CD8-positive, alpha-beta memory T cell (primary cell): ENCODE measurements at regions not wholly inside any gene's neighbourhood (a gene's known extent, or its start where the extent isn't known, plus 50 kb on each side); places are given as distances from the start of the nearest gene placed in this dataset.

Source experiments
- CTCF ChIA-PET: fragments of 350-600 bp; sonication (Branson Sonifier 250); formaldehyde crosslinking; loops from one replicate; lab custom pipeline; 2021; ENCODE audit warnings: antibody characterized with exemption; lab: Charles Lee
- POLR2A ChIA-PET: fragments of 350-600 bp; sonication (Branson Sonifier 250); formaldehyde crosslinking; loops from one replicate; lab custom pipeline; 2021; ENCODE audit warnings: antibody characterized with exemption; lab: Charles Lee
- DNase-seq, 5 donors: peaks; one replicate each; pipeline versions ENCODE4 v3.0.0 to v3.0.0-alpha.2; 2020 to 2022; ENCODE audit warnings: mixed read lengths in 1 of 5
- H3K27ac ChIP-seq: one replicate; pipeline ENCODE4 v1.7.0; 2013; ENCODE audit warnings: low read depth, mild to moderate bottlenecking, low read length, moderate library complexity
- H3K27me3 ChIP-seq: 2 replicates; pipeline ENCODE4 v1.7.0; 2013; ENCODE audit warnings: low read length, mild to moderate bottlenecking; ENCODE audit not compliant: insufficient read depth, poor library complexity, severe bottlenecking
- H3K36me3 ChIP-seq: 2 replicates; pipeline ENCODE4 v1.7.0; 2013; ENCODE audit warnings: mild to moderate bottlenecking, low read length, moderate library complexity; ENCODE audit not compliant: insufficient read depth
- H3K4me1 ChIP-seq: 2 replicates; pipeline ENCODE4 v1.7.0; 2013; ENCODE audit warnings: mild to moderate bottlenecking, low read length, moderate library complexity; ENCODE audit not compliant: insufficient read depth
- H3K4me3 ChIP-seq: 2 replicates; pipeline ENCODE4 v1.7.0; 2013; ENCODE audit warnings: mild to moderate bottlenecking, low read length
- H3K9me3 ChIP-seq: 2 replicates; pipeline ENCODE4 v1.7.0; 2013; ENCODE audit warnings: mild to moderate bottlenecking, low read length
- H3K27ac Mint-ChIP-seq, 8 donors: one replicate each; pipeline ENCODE4 v1.8.0; 2020 to 2021; ENCODE audit warnings: mixed read lengths in 8 of 8, mild to moderate bottlenecking in 6 of 8, inconsistent platforms in 3 of 8, moderate library complexity in 3 of 8
- H3K27me3 Mint-ChIP-seq, 2 donors: one replicate each; pipeline ENCODE4 v1.8.0; 2020 to 2021; ENCODE audit warnings: mixed read lengths in 2 of 2, mild to moderate bottlenecking in 1 of 2, moderate library complexity in 1 of 2
- H3K36me3 Mint-ChIP-seq, 3 donors: one replicate each; pipeline ENCODE4 v1.8.0; 2020 to 2021; ENCODE audit warnings: mixed read lengths in 3 of 3, inconsistent platforms in 1 of 3, mild to moderate bottlenecking in 1 of 3
- H3K4me1 Mint-ChIP-seq, 3 donors: one replicate each; pipeline ENCODE4 v1.8.0; 2020 to 2021; ENCODE audit warnings: mixed read lengths in 3 of 3, inconsistent platforms in 1 of 3, mild to moderate bottlenecking in 1 of 3
- H3K4me3 Mint-ChIP-seq, 7 donors: one replicate each; pipeline ENCODE4 v1.8.0; 2020 to 2021; ENCODE audit warnings: mixed read lengths in 7 of 7, mild to moderate bottlenecking in 6 of 7, moderate library complexity in 4 of 7, inconsistent platforms in 2 of 7
- H3K9me3 Mint-ChIP-seq, 5 donors: one replicate each; pipeline ENCODE4 v1.8.0; 2020 to 2022; ENCODE audit warnings: mixed read lengths in 5 of 5, mild to moderate bottlenecking in 3 of 5, moderate library complexity in 2 of 5, inconsistent platforms in 1 of 5

DNA sequence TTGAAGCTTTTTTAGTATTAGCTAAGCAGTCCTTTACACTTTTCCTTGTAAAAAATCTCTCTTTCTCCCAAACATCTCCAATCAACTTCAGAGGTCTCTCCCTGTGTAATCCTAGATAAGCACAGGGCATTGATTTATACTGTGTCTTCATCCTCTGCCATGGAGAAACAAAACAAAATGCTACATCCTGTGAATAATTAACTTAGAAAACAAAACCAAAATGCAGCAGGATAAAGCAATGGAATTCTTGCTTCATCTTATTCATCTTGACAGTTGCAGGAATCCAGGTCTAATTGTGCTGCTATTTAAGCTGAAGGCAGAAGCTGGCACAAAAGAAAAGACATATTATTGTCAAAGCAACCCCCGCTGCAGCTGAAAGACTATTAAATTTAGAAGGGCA is 641.5 kb upstream of the SORCS1 start:
- H3K4me3 Mint-ChIP-seq: no peak overlapping the region
- no peak overlapping the region for H3K27ac Mint-ChIP-seq
- Histone ChIP-seq H3K27me3 (no peaks in the 10 kb centered on the region), H3K9me3 (no peaks in the 10 kb centered on the region), H3K27ac (no peak overlapping the region), H3K4me1 (no peaks in the 10 kb centered on the region), H3K4me3 (no peak overlapping the region), H3K36me3 (no peaks in the 10 kb centered on the region)
- H3K9me3 Mint-ChIP-seq: peaks cover 4 to 17% (median 10%) of the 10 kb centered on the region in 5 donors
- ChIA-PET CTCF (no interaction called here), POLR2A (no interaction called here)
- no peaks in the 10 kb centered on the region for H3K4me1 Mint-ChIP-seq
- H3K27me3 Mint-ChIP-seq: no peaks in the 10 kb centered on the region
- H3K36me3 Mint-ChIP-seq: peaks cover 0 to 1% (median 0%) of the 10 kb centered on the region in 3 donors
- DNase-seq: no peak

DNA sequence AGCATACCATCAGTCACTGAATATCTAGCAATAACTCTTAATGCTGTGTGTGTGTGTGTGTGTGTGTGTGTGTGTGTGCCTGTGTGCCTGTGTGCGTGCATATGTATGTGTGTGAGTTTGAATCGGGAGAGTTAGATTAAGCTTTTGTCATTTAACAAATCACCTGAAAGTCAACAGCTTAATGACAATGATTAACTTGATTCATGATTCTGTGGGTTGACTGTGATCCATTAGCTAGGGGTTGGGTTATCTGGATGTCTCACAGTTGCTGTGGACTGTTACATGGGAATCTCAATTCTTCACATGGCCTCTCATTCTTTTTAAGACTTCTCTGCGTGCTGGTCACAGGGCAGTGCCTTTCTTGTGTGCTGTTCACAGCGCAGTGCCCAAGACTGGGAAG is 639.0 kb upstream of the SORCS1 start:
- Histone ChIP-seq H3K4me3 (no peak overlapping the region), H3K9me3 (no peaks in the 10 kb centered on the region), H3K4me1 (no peaks in the 10 kb centered on the region), H3K27ac (no peak overlapping the region), H3K27me3 (no peaks in the 10 kb centered on the region), H3K36me3 (no peaks in the 10 kb centered on the region)
- CTCF ChIA-PET: no interaction called here
- H3K27me3 Mint-ChIP-seq: no peaks in the 10 kb centered on the region
- no peak overlapping the region for H3K27ac Mint-ChIP-seq
- DNase-seq: no peak
- H3K4me1 Mint-ChIP-seq: no peaks in the 10 kb centered on the region
- H3K4me3 Mint-ChIP-seq: no peak overlapping the region
- H3K36me3 Mint-ChIP-seq: peaks cover 0 to 1% (median 0%) of the 10 kb centered on the region in 3 donors
- POLR2A ChIA-PET: no interaction called here
- H3K9me3 Mint-ChIP-seq: peaks cover 9 to 20% (median 10%) of the 10 kb centered on the region in 5 donors

DNA sequence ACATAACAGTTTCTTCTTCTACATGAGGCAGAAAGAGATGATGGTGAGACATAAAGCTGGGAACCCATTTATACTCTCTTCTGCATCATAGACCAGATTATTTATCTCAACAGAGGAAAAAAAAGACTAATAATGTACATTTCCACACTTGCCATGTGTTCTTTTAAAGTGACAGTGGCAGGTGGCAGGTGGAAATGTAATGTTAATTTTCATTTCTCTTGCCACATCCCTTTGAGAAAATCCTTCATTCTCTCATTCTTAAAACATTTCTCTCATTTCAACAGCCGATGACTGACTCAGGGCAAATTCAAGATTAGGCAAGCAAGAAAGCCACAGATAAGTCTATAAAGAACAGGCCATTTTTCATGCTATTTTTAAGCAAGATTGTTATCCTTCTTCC is 635.6 kb upstream of the SORCS1 start:
- CTCF ChIA-PET: no interaction called here
- peaks cover 10 to 29% (median 11%) of the 10 kb centered on the region in 5 donors for H3K9me3 Mint-ChIP-seq
- POLR2A ChIA-PET: no interaction called here

DNA sequence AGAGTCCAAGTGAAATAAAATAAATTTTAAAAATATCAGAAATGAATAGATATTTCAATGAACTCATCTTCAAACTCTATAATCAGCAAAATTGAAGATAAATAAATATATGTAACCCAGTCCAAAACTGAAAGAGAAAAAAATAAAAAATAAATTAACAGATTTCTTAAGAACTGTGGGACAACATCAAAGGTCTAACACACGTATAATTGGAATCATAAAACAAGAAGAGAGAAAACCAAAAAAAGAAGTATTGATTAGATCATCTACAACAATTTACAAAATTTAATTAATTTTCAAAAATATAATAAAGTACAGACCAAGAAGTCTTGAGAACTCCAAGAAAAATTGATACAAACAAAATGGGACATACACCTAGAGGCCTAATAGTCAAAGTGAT is 625.8 kb upstream of the SORCS1 start:
- no peak overlapping the region for H3K4me3 ChIP-seq
- no peaks in the 10 kb centered on the region for H3K36me3 Mint-ChIP-seq
- no peaks in the 10 kb centered on the region for H3K36me3 ChIP-seq
- no peaks in the 10 kb centered on the region for H3K9me3 ChIP-seq
- no peak overlapping the region for H3K27ac Mint-ChIP-seq
- no peak for DNase-seq
- H3K27me3 ChIP-seq: no peaks in the 10 kb centered on the region
- peaks cover 4 to 19% (median 15%) of the 10 kb centered on the region in 5 donors for H3K9me3 Mint-ChIP-seq
- H3K4me1 Mint-ChIP-seq: no peaks in the 10 kb centered on the region
- no peak overlapping the region for H3K4me3 Mint-ChIP-seq
- no peaks in the 10 kb centered on the region for H3K4me1 ChIP-seq
- POLR2A ChIA-PET: no interaction called here
- H3K27me3 Mint-ChIP-seq: no peaks in the 10 kb centered on the region
- CTCF ChIA-PET: no interaction called here
- no peak overlapping the region for H3K27ac ChIP-seq

More for the DNA sequence above, 635.6 kb upstream of the SORCS1 start:
- no peaks in the 10 kb centered on the region for H3K4me1 Mint-ChIP-seq
- H3K4me3 Mint-ChIP-seq: no peak overlapping the region
- H3K36me3 ChIP-seq: no peaks in the 10 kb centered on the region
- DNase-seq: no peak
- H3K9me3 ChIP-seq: no peaks in the 10 kb centered on the region
- no peak overlapping the region for H3K27ac ChIP-seq
- H3K27ac Mint-ChIP-seq: no peak overlapping the region
- H3K27me3 Mint-ChIP-seq: no peaks in the 10 kb centered on the region
- no peaks in the 10 kb centered on the region for H3K27me3 ChIP-seq
- H3K4me3 ChIP-seq: no peak overlapping the region
- H3K36me3 Mint-ChIP-seq: peaks cover 0 to under 1% (median 0%) of the 10 kb centered on the region in 3 donors
- no peaks in the 10 kb centered on the region for H3K4me1 ChIP-seq

DNA sequence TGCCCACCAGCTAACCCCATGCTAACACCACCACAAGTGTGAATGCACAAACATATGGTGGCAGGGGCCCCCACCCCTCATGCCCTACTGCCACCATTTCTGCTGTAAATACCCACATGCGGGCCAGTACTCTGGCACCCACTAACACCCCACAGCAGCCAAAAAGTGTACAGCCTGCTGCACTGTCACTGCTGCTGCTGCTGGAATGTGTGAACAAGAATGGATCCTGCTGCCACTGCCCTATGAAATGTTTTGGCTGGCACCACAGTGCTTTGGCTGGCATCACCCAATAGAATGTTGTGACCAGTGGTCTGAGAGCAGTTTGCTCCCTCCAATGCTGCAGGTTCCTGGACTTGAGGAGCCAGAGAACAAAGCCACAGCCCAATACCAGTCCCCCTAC is 606.6 kb upstream of the SORCS1 start:
- peaks cover 0 to 1% of the 10 kb centered on the region in 2 donors for H3K27me3 Mint-ChIP-seq
- peaks cover 10 to 21% (median 13%) of the 10 kb centered on the region in 5 donors for H3K9me3 Mint-ChIP-seq
- Histone ChIP-seq H3K4me1 (no peaks in the 10 kb centered on the region), H3K36me3 (no peaks in the 10 kb centered on the region), H3K9me3 (peaks cover 5% of the 10 kb centered on the region), H3K27me3 (no peaks in the 10 kb centered on the region), H3K4me3 (no peak overlapping the region), H3K27ac (no peak overlapping the region)
- H3K4me1 Mint-ChIP-seq: no peaks in the 10 kb centered on the region
- no peak overlapping the region for H3K4me3 Mint-ChIP-seq
- ChIA-PET POLR2A (no interaction called here), CTCF (no interaction called here)
- no peak for DNase-seq
- no peak overlapping the region for H3K27ac Mint-ChIP-seq
- H3K36me3 Mint-ChIP-seq: no peaks in the 10 kb centered on the region

DNA sequence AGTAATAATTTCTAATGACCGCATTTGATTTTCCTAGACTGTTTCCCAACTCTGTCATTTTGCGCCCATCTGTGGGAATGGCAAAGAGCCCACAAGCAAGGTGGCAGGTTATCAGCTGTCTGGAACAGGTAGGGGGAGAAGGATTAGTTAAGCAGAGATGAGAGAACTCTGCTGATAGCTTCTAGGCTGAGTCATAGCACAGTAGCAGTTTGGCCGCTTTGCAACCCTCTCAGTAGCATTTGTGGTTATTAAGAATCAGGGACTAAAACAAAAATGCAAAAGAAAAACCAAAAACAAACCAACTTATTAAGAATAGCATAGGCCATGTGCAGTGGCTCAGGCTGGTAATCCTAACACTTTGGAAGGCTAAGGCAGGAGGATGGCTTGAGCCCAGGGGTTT is 602.7 kb upstream of the SORCS1 start:
- ChIA-PET CTCF (no interaction called here), POLR2A (no interaction called here)
- H3K4me3 ChIP-seq: no peak overlapping the region
- no peaks in the 10 kb centered on the region for H3K36me3 ChIP-seq
- no peaks in the 10 kb centered on the region for H3K27me3 ChIP-seq
- no peaks in the 10 kb centered on the region for H3K4me1 ChIP-seq
- H3K4me1 Mint-ChIP-seq: no peaks in the 10 kb centered on the region
- H3K27ac Mint-ChIP-seq: no peak overlapping the region
- H3K4me3 Mint-ChIP-seq: no peak overlapping the region
- no peak overlapping the region for H3K27ac ChIP-seq
- DNase-seq: no peak
- peaks cover 8 to 31% (median 18%) of the 10 kb centered on the region in 5 donors for H3K9me3 Mint-ChIP-seq
- H3K27me3 Mint-ChIP-seq: peaks cover 0 to 1% of the 10 kb centered on the region in 2 donors
- H3K36me3 Mint-ChIP-seq: no peaks in the 10 kb centered on the region
- H3K9me3 ChIP-seq: no peaks in the 10 kb centered on the region

DNA sequence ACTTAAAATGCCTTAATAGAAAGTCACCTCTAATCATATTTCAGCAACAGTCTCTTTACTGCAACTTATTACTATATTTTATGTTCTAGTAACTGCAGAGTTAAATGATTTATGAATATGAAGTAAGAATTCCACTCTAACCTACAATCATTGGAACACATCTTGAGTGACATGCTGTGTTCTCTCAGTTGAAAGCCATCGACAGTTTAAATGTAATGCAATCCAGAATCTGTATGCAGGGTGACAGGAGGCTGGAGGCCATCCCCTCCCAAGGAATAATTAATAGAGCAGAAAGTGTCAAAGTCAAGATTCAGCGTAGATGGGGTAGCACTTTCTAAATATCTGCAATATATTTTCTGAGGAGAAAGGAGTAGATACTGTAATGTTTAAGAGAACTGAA is 590.3 kb upstream of the SORCS1 start:
- Histone ChIP-seq H3K27ac (no peak overlapping the region), H3K4me3 (no peak overlapping the region), H3K27me3 (no peaks in the 10 kb centered on the region), H3K4me1 (no peaks in the 10 kb centered on the region), H3K36me3 (no peaks in the 10 kb centered on the region), H3K9me3 (no peaks in the 10 kb centered on the region)
- Mint-ChIP-seq H3K36me3 (no peaks in the 10 kb centered on the region), H3K4me3 (no peak overlapping the region), H3K27ac (no peak overlapping the region), H3K4me1 (no peaks in the 10 kb centered on the region), H3K27me3 (no peaks in the 10 kb centered on the region), H3K9me3 (peaks cover 3 to 35% (median 10%) of the 10 kb centered on the region in 5 donors)
- no peak for DNase-seq
- ChIA-PET CTCF (no interaction called here), POLR2A (no interaction called here)

DNA sequence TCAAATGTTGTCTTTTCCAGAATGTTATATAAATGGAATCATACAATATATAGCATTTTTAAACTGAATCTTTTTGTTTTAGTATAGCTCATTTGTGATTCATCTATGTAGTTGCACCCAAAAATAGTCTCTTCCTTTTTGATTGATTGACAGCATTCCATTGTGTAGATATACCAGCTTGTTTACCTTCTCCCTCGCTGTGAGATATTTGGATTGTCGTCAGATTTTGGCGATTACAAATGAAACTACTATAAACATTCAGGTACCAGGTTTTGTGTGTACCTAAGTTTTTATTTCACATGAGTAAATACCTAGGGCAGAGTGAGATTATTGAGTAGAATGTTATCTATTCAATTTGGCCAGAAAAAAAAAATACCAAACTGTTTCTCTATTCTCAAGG is 584.7 kb upstream of the SORCS1 start:
- Mint-ChIP-seq H3K36me3 (no peaks in the 10 kb centered on the region), H3K27me3 (no peaks in the 10 kb centered on the region), H3K27ac (no peak overlapping the region), H3K9me3 (peaks cover 4 to 44% (median 16%) of the 10 kb centered on the region in 5 donors), H3K4me1 (no peaks in the 10 kb centered on the region), H3K4me3 (no peak overlapping the region)
- no peak for DNase-seq
- Histone ChIP-seq H3K4me1 (no peaks in the 10 kb centered on the region), H3K4me3 (no peak overlapping the region), H3K27me3 (no peaks in the 10 kb centered on the region), H3K27ac (no peak overlapping the region), H3K36me3 (no peaks in the 10 kb centered on the region), H3K9me3 (no peaks in the 10 kb centered on the region)
- ChIA-PET CTCF (no interaction called here), POLR2A (no interaction called here)

DNA sequence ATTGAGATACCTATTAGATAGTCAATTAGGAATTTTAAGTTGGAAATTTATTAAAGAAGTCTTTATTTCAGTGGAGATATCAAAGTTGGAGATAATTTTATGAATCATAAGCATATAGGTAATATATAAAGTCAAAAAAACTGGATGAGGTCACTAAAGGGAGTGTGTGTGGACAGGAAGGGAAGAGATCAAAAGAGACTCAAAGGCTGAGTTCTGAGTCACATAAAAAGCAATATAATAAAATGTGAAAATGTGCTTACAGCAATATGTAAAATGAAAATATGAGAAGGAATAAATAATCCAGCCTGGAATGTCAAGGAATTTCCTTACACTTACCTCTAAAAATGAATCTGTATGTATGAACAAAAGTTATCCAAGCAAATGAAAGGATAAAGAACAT is 583.3 kb upstream of the SORCS1 start:
- Histone ChIP-seq H3K27ac (no peak overlapping the region), H3K4me1 (no peaks in the 10 kb centered on the region), H3K9me3 (no peaks in the 10 kb centered on the region), H3K27me3 (no peaks in the 10 kb centered on the region), H3K4me3 (no peak overlapping the region), H3K36me3 (no peaks in the 10 kb centered on the region)
- Mint-ChIP-seq H3K27ac (no peak overlapping the region), H3K4me1 (no peaks in the 10 kb centered on the region), H3K27me3 (no peaks in the 10 kb centered on the region), H3K9me3 (peaks cover 5 to 40% (median 16%) of the 10 kb centered on the region in 5 donors), H3K36me3 (no peaks in the 10 kb centered on the region), H3K4me3 (no peak overlapping the region)
- DNase-seq: no peak
- ChIA-PET CTCF (no interaction called here), POLR2A (no interaction called here)
